Spinal cord (tissue), 9 donors: ENCODE measurements at regions not wholly inside any gene's neighbourhood (a gene's known extent, or its start where the extent isn't known, plus 50 kb on each side); places are given as distances from the start of the nearest gene placed in this dataset.
A peak's percentile ranks its signal among the peaks of the same experiment; 100 is the strongest.

Experiments
- DNase-seq, 6 donors: peaks; one replicate each; pipeline versions ENCODE4 v3.0.0 to v3.0.0-alpha.2; 2013 to 2015; ENCODE audit warnings: low spot score in 6 of 6, low read depth in 4 of 6
- H3K27ac ChIP-seq: one replicate; pipeline ENCODE4 v1.5.1; 2013; ENCODE audit warnings: low read depth, low read length, control low read depth
- H3K27me3 ChIP-seq: one replicate; pipeline ENCODE4 v1.6.1; 2013; ENCODE audit warnings: low read length; ENCODE audit not compliant: control insufficient read depth, insufficient read depth
- H3K36me3 ChIP-seq: one replicate; pipeline ENCODE4 v1.6.1; 2013; ENCODE audit warnings: low read length; ENCODE audit not compliant: control insufficient read depth, insufficient read depth
- H3K4me1 ChIP-seq: one replicate; pipeline ENCODE4 v1.6.1; 2013; ENCODE audit warnings: low read length; ENCODE audit not compliant: control insufficient read depth, insufficient read depth
- H3K4me3 ChIP-seq: one replicate; pipeline ENCODE4 v1.5.1; 2013; ENCODE audit warnings: low read depth, low read length, control low read depth
- H3K9me3 ChIP-seq: one replicate; pipeline ENCODE4 v1.6.1; 2013; ENCODE audit warnings: low read length; ENCODE audit not compliant: control insufficient read depth, insufficient read depth
- WGBS: methylation state at CpG from one replicate; pipeline ENCODE4 v1.1.5; 2013; ENCODE audit warnings: missing lambda C conversion rate; ENCODE audit not compliant: insufficient coverage; 5-methylcytosine and 5-hydroxymethylcytosine counted together
- donor health status: healthy.

GRCh38 chr12:30466093-30466585 lies 229.5 kb downstream of the IPO8 start:
- H3K9me3 ChIP-seq, result peaks cover 1% of the 10 kb centered on the region
- H3K27ac ChIP-seq, result no peak overlapping the region
- H3K4me1 ChIP-seq, result no peaks in the 10 kb centered on the region
- H3K4me3 ChIP-seq, result no peak overlapping the region
- H3K36me3 ChIP-seq, result no peaks in the 10 kb centered on the region
- peak in 1 of 6 donors; percentile 75 for DNase-seq
- 100% methylated on average over 1 of the region's 4 CpGs for WGBS
- no peaks in the 10 kb centered on the region for H3K27me3 ChIP-seq

DNA sequence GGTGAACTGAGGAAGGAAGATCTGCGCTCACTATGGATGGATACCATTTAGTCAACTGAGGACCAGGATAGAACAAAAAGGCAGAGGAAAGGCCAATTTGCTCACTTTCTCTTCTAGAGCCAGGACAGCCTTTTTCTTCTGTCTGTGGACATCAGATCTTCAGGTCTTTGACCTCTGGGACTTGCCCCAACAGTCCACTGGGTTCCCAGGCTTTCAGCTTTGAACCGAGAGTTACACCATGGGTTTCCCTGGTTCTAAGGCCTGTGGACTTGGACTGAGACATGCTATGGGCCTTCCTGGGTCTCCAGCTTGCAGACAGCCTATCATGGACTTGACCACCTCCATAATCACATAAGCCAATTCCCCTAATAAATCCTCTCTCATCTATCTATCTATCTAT lies 232.0 kb downstream of the IPO8 start:
- H3K4me3 ChIP-seq, result no peak overlapping the region
- DNase-seq, result no peak
- no peaks in the 10 kb centered on the region for H3K9me3 ChIP-seq
- WGBS, result 92% methylated on average over 2 of the region's 2 CpGs
- no peaks in the 10 kb centered on the region for H3K4me1 ChIP-seq
- H3K36me3 ChIP-seq, result no peaks in the 10 kb centered on the region
- no peak overlapping the region for H3K27ac ChIP-seq
- no peaks in the 10 kb centered on the region for H3K27me3 ChIP-seq

GRCh38 chr12:30462249-30462648 lies 233.4 kb downstream of the IPO8 start:
- Histone ChIP-seq H3K36me3 (no peaks in the 10 kb centered on the region), H3K27me3 (no peaks in the 10 kb centered on the region), H3K4me3 (no peak overlapping the region), H3K9me3 (no peaks in the 10 kb centered on the region), H3K27ac (no peak overlapping the region), H3K4me1 (no peaks in the 10 kb centered on the region)
- 67% methylated on average over 1 of the region's 1 CpG for WGBS
- no peak for DNase-seq

DNA sequence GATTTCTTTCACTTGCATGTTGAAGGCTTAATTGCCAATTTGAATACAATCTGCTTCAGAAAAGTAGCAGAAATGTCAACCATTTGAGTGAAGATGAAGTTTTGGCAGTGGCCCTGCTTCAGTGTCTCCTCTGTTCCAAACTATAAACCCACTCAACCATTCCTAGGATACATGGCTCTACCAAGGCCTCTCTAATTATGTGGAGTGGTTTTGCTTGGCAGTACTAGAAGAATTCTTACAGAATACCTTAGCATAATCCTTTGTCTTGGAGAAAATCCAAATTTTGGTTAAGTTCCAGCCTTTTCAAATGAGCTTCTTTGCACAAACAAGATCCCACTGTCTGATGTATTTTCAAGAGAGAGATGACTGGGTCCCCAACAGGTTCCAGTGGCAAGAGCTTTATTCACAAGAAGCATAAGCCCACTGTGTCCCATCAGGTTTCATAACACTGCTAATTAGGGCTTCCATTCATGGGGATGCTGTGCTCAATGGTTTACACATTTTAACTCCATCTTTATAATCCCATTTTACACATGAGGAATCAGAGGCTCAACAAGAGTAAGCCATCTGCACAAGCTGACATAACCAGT lies 234.5 kb downstream of the IPO8 start:
- no peak overlapping the region for H3K27ac ChIP-seq
- H3K9me3 ChIP-seq, result no peaks in the 10 kb centered on the region
- peak in 1 of 6 donors; percentile 69 for DNase-seq
- no peak overlapping the region for H3K4me3 ChIP-seq
- H3K27me3 ChIP-seq, result no peaks in the 10 kb centered on the region
- no peaks in the 10 kb centered on the region for H3K4me1 ChIP-seq
- no peaks in the 10 kb centered on the region for H3K36me3 ChIP-seq

DNA sequence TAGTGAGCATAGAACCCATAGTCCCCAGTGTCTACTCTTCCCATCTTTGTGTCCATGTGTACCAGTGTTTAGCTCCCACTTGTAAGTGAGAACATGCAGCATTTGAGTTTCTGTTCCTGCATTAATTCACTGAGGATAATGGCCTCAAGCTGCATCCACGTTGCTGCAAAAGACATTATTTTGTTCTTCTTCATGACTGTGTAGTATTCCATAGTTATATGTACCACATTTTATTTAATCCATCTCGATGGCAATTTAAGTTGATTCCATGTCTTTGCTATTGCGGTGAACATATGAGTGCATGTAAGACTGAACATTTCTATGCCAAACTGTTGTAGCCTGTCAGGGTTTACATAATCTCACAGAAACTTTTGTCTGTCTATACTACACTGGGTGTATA lies 237.2 kb downstream of the IPO8 start:
- 100% methylated on average over 1 of the region's 3 CpGs for WGBS

GRCh38 chr12:30457621-30458289 lies 237.9 kb downstream of the IPO8 start:
- H3K4me3 ChIP-seq, result no peak overlapping the region
- H3K27me3 ChIP-seq, result no peaks in the 10 kb centered on the region
- DNase-seq, result no peak
- no peaks in the 10 kb centered on the region for H3K4me1 ChIP-seq
- no CpG with 5 or more reads among the region's 3 CpGs for WGBS
- no peak overlapping the region for H3K27ac ChIP-seq
- no peaks in the 10 kb centered on the region for H3K36me3 ChIP-seq
- no peaks in the 10 kb centered on the region for H3K9me3 ChIP-seq

More for the DNA sequence above, 237.2 kb downstream of the IPO8 start:
- Histone ChIP-seq H3K27ac (no peak overlapping the region), H3K4me1 (no peaks in the 10 kb centered on the region), H3K27me3 (no peaks in the 10 kb centered on the region), H3K9me3 (no peaks in the 10 kb centered on the region), H3K36me3 (no peaks in the 10 kb centered on the region), H3K4me3 (no peak overlapping the region)
- DNase-seq, result no peak

DNA sequence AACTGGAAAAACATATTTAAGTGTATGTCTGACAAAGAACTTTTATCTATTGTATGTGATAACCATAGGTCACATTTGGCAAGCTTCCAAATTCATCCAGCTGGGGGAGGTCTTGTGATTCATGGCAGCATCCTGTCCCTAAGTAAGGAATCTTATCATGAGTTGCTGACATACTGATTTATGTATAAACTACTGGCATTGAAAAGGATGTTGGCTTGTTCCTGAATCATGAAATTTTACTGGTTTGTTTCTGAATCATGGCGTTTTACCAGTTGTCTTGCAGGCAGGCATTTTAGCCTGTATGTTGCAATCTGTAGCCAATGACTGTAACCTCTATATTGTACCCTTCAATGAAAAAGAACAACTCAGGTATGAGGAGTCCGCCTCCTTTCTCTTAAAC lies 244.8 kb downstream of the IPO8 start:
- Histone ChIP-seq H3K27ac (no peak overlapping the region), H3K4me3 (no peak overlapping the region), H3K4me1 (no peaks in the 10 kb centered on the region), H3K27me3 (no peaks in the 10 kb centered on the region), H3K9me3 (peaks cover 2% of the 10 kb centered on the region), H3K36me3 (no peaks in the 10 kb centered on the region)
- no peak for DNase-seq
- 100% methylated on average over 2 of the region's 2 CpGs for WGBS

GRCh38 chr12:30450226-30450625 lies 245.4 kb downstream of the IPO8 start:
- Histone ChIP-seq H3K9me3 (peaks cover 2% of the 10 kb centered on the region), H3K27me3 (no peaks in the 10 kb centered on the region), H3K36me3 (no peaks in the 10 kb centered on the region), H3K4me3 (no peak overlapping the region), H3K4me1 (no peaks in the 10 kb centered on the region), H3K27ac (no peak overlapping the region)
- DNase-seq, result no peak

GRCh38 chr12:30448038-30448437 lies 247.6 kb downstream of the IPO8 start:
- Histone ChIP-seq H3K4me1 (no peaks in the 10 kb centered on the region), H3K27ac (no peak overlapping the region), H3K36me3 (no peaks in the 10 kb centered on the region), H3K4me3 (no peak overlapping the region), H3K9me3 (peaks cover 2% of the 10 kb centered on the region), H3K27me3 (no peaks in the 10 kb centered on the region)
- WGBS, result no CpG with 5 or more reads among the region's 2 CpGs
- DNase-seq, result no peak

DNA sequence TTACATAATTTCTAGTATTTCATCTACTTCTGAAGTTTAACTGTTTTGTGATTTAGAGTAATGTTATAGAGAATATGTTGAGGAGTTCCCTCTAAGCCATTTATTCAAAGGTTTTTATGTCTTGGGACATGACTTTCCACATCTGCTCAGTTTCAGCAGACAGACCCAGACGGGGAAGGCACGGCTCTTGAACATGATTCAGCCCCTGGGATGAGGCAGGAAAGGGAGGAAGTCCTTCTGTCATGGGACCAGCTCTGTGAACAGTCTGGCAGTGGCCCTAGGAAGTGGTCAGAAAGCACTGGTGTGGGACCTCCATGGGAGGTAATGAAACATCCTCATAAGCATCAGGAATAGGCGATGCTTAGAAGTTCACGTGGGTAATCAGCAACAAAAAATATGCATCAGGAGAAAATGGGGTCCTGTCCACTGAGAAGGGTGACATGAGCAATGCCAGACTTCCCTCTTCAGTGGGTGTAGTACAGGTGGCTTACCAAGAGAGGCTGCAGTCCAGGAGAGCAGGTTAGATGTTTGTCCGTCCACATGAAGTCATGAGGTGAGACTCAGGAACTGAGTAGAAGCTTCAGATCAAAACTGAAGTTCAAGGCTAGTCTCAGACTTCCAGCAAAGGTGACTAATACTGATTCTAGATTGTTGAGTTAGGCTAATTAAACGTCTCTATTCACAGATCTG lies 248.5 kb downstream of the IPO8 start:
- DNase-seq, result no peak
- H3K4me3 ChIP-seq, result no peak overlapping the region
- no peaks in the 10 kb centered on the region for H3K36me3 ChIP-seq
- no peaks in the 10 kb centered on the region for H3K4me1 ChIP-seq
- H3K9me3 ChIP-seq, result peaks cover 2% of the 10 kb centered on the region
- no peak overlapping the region for H3K27ac ChIP-seq
- H3K27me3 ChIP-seq, result no peaks in the 10 kb centered on the region
- 66% methylated on average over 5 of the region's 6 CpGs for WGBS
